NCI-H1105 treated with DMSO at 0.1 percent for 48 hours (cell line): ENCODE measurements at regions not wholly inside any gene's neighbourhood (a gene's known extent, or its start where the extent isn't known, plus 50 kb on each side); places are given as distances from the start of the nearest gene placed in this dataset.
"Not testable (repeated sequence)": the region's sequence is repeated elsewhere in the genome, so short reads cannot be mapped to it uniquely, and the experiment has no call there.

ENCODE experiments used
- DNase-seq: peaks from one replicate; lab custom pipeline; 2025; lab: John Stamatoyannopoulos, UW

DNA sequence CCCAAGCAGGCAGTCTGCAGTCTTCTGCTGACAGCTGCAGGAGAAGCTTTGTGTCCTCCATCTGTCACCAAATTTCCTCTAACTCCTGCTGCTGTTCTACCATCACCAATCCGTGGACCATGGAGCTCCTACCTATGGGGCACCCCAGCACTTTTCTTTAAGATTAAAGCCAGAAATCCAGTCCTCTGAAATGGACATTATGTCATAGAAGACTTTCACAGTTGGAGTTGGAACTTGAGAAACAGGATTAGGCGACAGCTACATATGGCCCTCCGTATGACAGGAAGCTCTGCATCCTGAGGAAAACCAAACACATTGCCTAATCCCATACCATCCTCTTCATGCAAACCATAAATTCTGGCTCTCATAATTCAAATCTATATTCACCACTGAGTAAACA is 470.6 kb upstream of the GALNTL6 start:
- DNase-seq = no peak

DNA sequence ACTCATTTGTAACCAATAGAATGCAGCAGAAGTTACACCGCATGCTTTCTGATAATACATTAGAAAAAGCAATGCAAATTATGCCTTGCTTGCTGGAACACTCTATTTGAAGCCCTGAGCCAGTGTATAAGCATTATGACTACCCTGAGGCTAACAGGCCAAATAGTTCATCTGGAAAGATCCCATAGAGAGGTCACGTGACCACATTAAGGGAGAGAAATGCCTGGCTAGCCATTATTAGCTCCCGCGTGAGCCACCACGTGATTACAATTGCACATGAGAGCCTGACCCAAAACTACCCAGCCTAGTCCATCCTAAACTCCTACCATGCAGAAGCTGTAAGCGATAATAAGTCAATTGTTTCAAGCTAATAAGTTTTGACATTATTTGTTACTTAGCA is 472.9 kb upstream of the GALNTL6 start:
- DNase-seq = no peak

GRCh38 chr4:171334549-171334948 is 478.7 kb upstream of the GALNTL6 start:
- no peak for DNase-seq

GRCh38 chr4:171308661-171309060 is 504.5 kb upstream of the GALNTL6 start:
- peak; percentile 5 for DNase-seq

DNA sequence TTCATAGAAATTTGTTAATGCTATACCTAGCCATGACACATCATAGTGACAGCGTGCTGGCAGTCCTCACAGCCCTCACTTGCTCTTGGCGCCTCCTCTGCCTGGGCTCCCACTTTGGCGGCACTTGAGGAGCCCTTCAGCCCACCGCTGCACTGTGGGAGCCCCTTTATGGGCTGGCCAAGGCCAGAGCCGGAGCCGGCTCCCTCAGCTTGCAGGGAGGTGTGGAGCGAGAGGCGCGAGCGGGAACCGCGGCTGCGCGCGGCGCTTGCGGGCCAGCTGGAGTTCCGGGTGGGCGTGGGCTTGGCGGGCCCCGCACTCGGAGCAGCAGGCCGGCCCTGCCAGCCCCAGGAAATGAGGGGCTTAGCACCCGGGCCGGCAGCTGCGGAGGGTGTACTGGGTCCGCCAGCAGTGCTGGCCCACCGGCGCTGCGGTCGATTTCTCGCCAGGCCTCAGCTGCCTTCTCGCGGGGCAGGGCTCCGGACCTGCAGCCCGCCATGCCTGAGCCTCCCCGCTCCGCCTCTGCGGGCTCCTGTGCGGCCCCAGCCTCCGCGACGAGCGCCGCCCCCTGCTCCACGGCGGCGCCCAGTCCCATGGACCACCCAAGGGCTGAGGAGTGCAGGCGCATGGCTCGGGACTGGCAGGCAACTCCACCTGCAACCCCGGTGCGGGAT is 515.0 kb upstream of the GALNTL6 start:
- not testable (repeated sequence) for DNase-seq

DNA sequence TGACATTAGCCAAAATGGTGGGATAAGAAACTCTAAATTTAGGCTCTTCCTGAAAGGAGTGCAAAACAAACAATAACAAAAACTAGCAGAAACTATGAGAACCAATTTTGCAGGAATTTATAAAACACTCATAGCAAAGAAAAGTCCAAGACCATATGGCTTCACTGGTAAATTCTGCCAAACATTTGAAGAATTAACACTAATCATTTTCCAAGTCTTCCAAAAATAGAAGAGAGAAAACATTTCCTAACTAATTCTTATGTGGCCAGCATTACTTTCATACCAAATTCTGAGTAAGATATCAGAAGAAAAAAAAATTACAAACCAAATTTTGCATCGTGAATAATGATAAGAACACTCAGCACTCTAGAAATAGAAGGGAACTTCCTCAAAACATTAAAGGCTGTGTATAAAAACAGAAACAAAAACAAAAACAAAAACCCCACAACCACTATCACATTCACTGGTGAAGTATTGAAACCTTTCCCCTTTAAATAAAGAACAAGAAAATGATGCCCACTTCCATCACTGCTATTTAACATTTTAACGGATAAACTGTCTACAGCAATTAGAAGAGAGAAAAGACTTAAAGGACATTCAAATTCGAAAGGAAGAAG is 524.3 kb upstream of the GALNTL6 start:
- DNase-seq = no peak

- DNase-seq = no peak
Observed at GRCh38 chr4:171281359-171281758, 531.8 kb upstream of the GALNTL6 start.

DNA sequence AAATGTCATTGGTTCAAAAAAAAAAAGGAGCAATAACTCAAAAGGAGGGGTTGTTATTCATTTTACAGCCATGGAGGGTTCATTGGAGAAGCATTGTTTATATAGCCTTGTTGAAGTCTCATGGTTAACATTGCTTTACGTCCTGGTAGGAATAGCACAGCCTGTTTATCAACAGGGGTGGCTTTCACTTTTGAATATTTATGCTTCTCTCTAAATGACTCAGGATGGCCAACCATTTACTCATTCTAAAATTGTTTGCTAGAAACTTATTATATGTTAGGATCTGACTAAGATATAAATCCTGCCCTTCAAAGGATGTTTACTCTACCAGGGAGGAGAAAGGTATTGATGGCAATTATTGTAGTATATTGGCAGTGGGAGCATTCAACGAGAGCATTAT is 534.1 kb upstream of the GALNTL6 start:
- DNase-seq = no peak

DNA sequence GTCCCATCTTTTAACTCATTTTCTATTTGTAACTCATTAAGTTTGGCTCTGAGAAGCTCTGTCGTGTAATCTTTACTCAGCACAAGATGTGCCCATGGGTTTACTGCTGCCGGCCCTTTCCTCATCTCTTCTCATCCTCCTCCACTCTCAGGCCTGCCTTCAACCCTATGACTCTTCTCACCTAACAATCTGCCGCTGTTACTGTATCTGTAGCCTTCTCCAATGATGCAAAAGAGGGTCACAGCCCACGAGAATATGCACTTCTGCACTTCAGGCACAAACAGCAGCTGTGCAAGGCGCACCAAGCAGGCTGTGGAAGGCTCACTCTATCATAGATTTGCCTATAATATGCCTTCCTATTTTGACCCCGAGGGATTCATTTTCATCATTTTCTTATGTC is 546.5 kb upstream of the GALNTL6 start:
- DNase-seq = no peak

DNA sequence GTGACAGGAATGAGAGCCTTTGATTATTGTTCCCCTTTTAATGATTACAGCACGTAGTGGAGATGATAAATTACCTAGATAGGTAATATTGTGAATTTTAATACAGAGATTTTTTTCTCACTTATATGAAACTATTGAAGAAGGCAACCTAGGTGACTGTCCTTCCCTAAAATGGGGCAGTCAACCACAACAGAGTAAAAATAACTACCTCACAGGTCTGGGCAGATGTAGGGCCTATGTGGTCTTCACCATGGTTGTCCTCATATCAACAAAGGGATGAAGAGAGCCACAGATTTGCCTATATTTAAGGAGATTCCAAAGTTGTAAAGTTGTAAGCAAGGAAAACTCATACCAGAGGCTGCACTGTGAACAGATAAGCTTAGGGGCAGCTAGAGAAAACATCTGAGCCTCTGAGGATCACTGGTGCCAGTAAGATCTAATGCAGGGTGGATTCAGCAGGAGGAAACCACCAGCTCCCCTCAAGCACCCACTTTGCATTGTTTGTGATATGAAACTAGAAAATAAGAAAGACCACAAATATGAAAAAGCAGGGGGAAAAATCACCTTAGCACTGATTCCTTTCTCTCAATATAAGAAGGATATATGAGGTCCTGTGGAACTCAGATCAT is 547.9 kb upstream of the GALNTL6 start:
- DNase-seq = no peak

GRCh38 chr4:171256223-171256622 is 557.0 kb upstream of the GALNTL6 start:
- DNase-seq = no peak

DNA sequence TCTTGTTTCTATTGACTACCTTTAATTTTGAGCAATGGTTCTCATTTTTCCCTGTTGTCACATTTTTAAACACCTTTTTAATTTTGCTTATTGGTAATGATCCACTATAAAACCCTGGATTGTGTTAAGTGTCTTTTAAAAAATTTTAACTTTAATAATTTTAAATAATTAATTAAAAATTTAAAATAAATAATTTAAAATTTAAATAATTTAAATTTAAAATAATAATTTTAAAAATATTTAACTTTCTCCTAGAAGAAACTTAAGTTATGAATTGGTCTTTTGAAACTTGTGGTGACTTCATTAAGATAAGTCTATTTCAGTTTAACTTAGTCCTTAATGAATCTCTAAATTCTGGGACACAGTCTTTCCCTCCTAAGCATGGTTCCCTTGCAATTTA is 566.3 kb upstream of the GALNTL6 start:
- no peak for DNase-seq

GRCh38 chr4:171242831-171243230 is 570.4 kb upstream of the GALNTL6 start:
- DNase-seq = no peak

DNA sequence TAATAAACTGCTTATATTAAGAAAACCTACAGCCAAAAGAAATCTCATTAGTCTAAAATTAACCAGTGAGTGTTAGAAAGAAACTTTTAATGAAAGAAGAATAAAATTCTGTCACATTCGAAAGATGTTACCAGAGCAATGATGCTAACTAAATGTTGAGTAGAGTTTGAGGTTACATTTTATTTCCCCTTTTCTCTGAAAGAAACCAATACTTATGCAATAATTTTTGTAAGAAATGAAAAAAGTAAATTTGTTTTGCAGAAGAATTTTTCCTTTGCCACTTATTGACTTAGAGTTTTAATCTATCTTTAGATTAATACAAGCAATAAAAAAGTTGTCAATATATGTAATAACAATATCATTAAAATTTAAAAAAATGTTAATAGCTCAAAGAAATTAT is 574.0 kb upstream of the GALNTL6 start:
- no peak for DNase-seq

DNA sequence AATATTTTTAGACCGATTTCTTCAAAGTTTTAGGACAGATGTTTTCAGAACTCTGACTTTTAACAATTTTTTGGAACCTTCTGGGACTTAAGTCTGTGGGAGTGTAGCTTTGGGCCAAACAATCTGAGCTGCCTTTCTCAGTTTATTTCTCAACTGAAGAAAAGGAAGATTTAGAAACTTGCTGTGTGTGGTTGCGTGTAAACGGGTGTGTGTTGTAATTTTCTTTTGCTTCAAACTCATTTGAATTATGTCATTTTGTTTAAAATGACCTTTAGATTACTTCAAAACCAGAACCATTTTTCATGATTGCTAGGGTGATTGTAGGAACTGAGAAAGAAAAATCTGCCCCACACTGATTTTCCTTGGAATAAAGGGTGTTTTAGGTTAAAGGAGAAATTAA is 577.7 kb upstream of the GALNTL6 start:
- DNase-seq = no peak

DNA sequence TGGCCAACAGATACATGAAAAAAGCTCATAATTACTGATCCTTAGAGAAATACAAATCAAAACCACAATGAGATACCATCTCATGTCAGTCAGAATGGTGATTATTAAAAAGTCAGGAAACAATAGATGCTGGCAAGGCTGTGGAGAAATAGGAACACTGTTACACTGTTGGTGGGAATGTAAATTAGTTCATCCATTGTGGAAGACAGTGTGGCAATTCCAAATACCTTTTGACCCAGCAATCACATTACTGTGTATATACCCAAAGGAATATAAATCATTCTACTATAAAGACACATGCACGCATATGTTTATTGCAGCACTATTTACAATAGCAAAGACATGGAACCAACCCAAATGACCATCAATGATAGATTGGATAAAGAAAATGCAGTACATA is 583.9 kb upstream of the GALNTL6 start:
- DNase-seq = not testable (repeated sequence)

GRCh38 chr4:171221181-171221580 is 592.0 kb upstream of the GALNTL6 start:
- DNase-seq = no peak

GRCh38 chr4:171203425-171203824 is 609.8 kb upstream of the GALNTL6 start:
- no peak for DNase-seq

DNA sequence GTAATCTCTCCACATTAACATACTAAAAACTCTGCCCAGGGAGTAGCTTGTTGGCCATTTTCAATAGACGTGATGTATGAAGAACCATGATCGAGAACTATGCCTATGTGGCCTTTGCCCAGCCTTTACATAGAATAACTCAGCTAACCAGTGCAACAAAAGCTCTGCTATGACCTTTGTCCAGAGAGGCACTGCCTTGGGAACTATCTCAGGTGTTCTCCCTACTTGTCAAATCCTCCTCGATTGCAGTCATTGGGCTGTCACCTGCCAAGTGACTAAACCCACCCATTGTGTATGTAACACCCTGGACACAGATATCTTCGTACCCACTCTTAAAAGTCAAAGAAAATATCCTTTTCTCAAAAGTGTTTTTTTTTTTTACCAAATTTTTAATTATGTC is 610.3 kb upstream of the GALNTL6 start:
- DNase-seq = no peak

- no peak for DNase-seq
Observed at GRCh38 chr4:171186700-171187099, 626.5 kb upstream of the GALNTL6 start.

GRCh38 chr4:171181090-171181489 is 632.1 kb upstream of the GALNTL6 start:
- DNase-seq = no peak

- DNase-seq = no peak
Observed at GRCh38 chr4:171170671-171171070, 642.5 kb upstream of the GALNTL6 start.

DNA sequence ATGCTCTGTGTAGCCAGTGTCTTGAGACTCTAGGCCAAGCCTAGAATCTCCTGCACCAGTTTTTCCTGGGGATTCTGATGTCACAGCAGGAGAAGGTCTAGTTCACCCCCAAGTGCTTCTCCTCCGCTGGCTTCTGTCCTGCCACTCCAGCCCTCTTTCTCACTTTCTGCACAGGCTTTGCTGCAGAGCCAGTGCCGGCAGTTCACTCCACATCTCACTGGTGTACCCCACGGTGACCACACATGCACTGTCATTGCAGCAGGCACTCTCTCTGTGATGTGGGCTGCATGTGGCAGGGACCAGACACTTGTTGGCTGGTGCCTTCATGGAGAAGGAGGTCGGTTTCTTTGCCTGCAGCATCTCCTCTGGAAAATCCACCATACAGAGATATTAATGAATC is 643.8 kb upstream of the GALNTL6 start:
- no peak for DNase-seq

DNA sequence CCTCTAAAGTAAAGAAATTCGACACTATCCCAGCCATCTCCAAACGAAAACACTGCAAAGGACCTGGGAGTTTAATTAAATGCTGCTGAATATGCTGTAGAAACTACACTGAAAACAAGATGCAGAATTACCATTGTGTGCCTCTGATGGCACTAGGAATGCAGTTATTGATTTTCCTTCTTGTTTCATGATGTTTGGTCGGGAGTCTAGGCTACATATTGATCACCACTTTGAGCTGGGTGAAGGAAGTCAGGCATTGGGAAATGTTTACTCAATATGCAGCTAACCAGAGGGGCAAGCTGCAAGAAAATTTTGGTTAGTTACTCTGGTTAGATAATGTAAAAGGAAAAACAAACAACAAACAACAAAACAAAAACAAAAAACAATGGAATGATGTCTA is 650.7 kb upstream of the GALNTL6 start:
- no peak for DNase-seq
